ENCODE measurements at regions not wholly inside any gene's neighbourhood (a gene's known extent, or its start where the extent isn't known, plus 50 kb on each side); places are given as distances from the start of the nearest gene placed in this dataset.
"Not testable (repeated sequence)": the region's sequence is repeated elsewhere in the genome, so short reads cannot be mapped to it uniquely, and the experiment has no call there.

- no peaks in the 10 kb centered on the region for H3K4me1 ChIP-seq (ENCODE audit: control insufficient read depth in 1 of 2, insufficient read depth in 2 of 2, low read length in 2 of 2)
- H3K4me3 ChIP-seq (ENCODE audit: low read depth in 1 of 2, low read length in 2 of 2): no peak overlapping the region
- H3K9me3 ChIP-seq (ENCODE audit: control insufficient read depth in 1 of 2, low read length in 2 of 2): no peaks in the 10 kb centered on the region
- H3K36me3 ChIP-seq (ENCODE audit: control insufficient read depth in 1 of 2, insufficient read depth in 2 of 2, low read length in 2 of 2): no peaks in the 10 kb centered on the region
- H3K27ac ChIP-seq (ENCODE audit: low read depth, low read length): no peak overlapping the region
- no peak overlapping the region for H3K9ac ChIP-seq (ENCODE audit: low read depth in 1 of 2, low read length in 2 of 2)
- H3K27me3 ChIP-seq (ENCODE audit: control insufficient read depth in 1 of 2, insufficient read depth in 2 of 2, low read length in 2 of 2): no peaks in the 10 kb centered on the region
Observed at GRCh38 chr13:84810781-84811180, 928.5 kb upstream of the SLITRK1 start.

- Histone ChIP-seq H3K4me3 (ENCODE audit: low read depth in 1 of 2, low read length in 2 of 2) (no peak overlapping the region), H3K27ac (ENCODE audit: low read depth, low read length) (no peak overlapping the region), H3K9ac (ENCODE audit: low read depth in 1 of 2, low read length in 2 of 2) (no peak overlapping the region), H3K9me3 (ENCODE audit: control insufficient read depth in 1 of 2, low read length in 2 of 2) (no peaks in the 10 kb centered on the region), H3K36me3 (ENCODE audit: control insufficient read depth in 1 of 2, insufficient read depth in 2 of 2, low read length in 2 of 2) (no peaks in the 10 kb centered on the region), H3K27me3 (ENCODE audit: control insufficient read depth in 1 of 2, insufficient read depth in 2 of 2, low read length in 2 of 2) (no peaks in the 10 kb centered on the region), H3K4me1 (ENCODE audit: control insufficient read depth in 1 of 2, insufficient read depth in 2 of 2, low read length in 2 of 2) (no peaks in the 10 kb centered on the region)
Observed at GRCh38 chr13:84802073-84802472, 919.8 kb upstream of the SLITRK1 start.

- peaks cover 0 to 7% of the 10 kb centered on the region in 2 donors for H3K9me3 ChIP-seq (ENCODE audit: control insufficient read depth in 1 of 2, low read length in 2 of 2)
- H3K27me3 ChIP-seq (ENCODE audit: control insufficient read depth in 1 of 2, insufficient read depth in 2 of 2, low read length in 2 of 2): no peaks in the 10 kb centered on the region
- no peaks in the 10 kb centered on the region for H3K36me3 ChIP-seq (ENCODE audit: control insufficient read depth in 1 of 2, insufficient read depth in 2 of 2, low read length in 2 of 2)
- H3K9ac ChIP-seq (ENCODE audit: low read depth in 1 of 2, low read length in 2 of 2): no peak overlapping the region
- no peaks in the 10 kb centered on the region for H3K4me1 ChIP-seq (ENCODE audit: control insufficient read depth in 1 of 2, insufficient read depth in 2 of 2, low read length in 2 of 2)
- no peak overlapping the region for H3K27ac ChIP-seq (ENCODE audit: low read depth, low read length)
- H3K4me3 ChIP-seq (ENCODE audit: low read depth in 1 of 2, low read length in 2 of 2): no peak overlapping the region
Observed at GRCh38 chr13:84784443-84785153, 902.3 kb upstream of the SLITRK1 start.

- H3K9me3 ChIP-seq (ENCODE audit: control insufficient read depth in 1 of 2, low read length in 2 of 2): no peaks in the 10 kb centered on the region
- no peaks in the 10 kb centered on the region for H3K4me1 ChIP-seq (ENCODE audit: control insufficient read depth in 1 of 2, insufficient read depth in 2 of 2, low read length in 2 of 2)
- no peaks in the 10 kb centered on the region for H3K36me3 ChIP-seq (ENCODE audit: control insufficient read depth in 1 of 2, insufficient read depth in 2 of 2, low read length in 2 of 2)
- H3K4me3 ChIP-seq (ENCODE audit: low read depth in 1 of 2, low read length in 2 of 2): no peak overlapping the region
- no peak overlapping the region for H3K9ac ChIP-seq (ENCODE audit: low read depth in 1 of 2, low read length in 2 of 2)
- no peaks in the 10 kb centered on the region for H3K27me3 ChIP-seq (ENCODE audit: control insufficient read depth in 1 of 2, insufficient read depth in 2 of 2, low read length in 2 of 2)
- no peak overlapping the region for H3K27ac ChIP-seq (ENCODE audit: low read depth, low read length)
Observed at GRCh38 chr13:84777316-84777715, 895.0 kb upstream of the SLITRK1 start.

- Histone ChIP-seq H3K36me3 (ENCODE audit: control insufficient read depth in 1 of 2, insufficient read depth in 2 of 2, low read length in 2 of 2) (no peaks in the 10 kb centered on the region), H3K27ac (ENCODE audit: low read depth, low read length) (no peak overlapping the region)
Observed at GRCh38 chr13:84776593-84776992, 894.3 kb upstream of the SLITRK1 start.

GRCh38 chr13:84775920-84776319 lies 893.6 kb upstream of the SLITRK1 start:
- H3K9ac ChIP-seq (ENCODE audit: low read depth in 1 of 2, low read length in 2 of 2); H3K4me1 ChIP-seq (ENCODE audit: control insufficient read depth in 1 of 2, insufficient read depth in 2 of 2, low read length in 2 of 2); H3K27ac ChIP-seq (ENCODE audit: low read depth, low read length); H3K9me3 ChIP-seq (ENCODE audit: control insufficient read depth in 1 of 2, low read length in 2 of 2); H3K27me3 ChIP-seq (ENCODE audit: control insufficient read depth in 1 of 2, insufficient read depth in 2 of 2, low read length in 2 of 2); H3K36me3 ChIP-seq (ENCODE audit: control insufficient read depth in 1 of 2, insufficient read depth in 2 of 2, low read length in 2 of 2); H3K4me3 ChIP-seq (ENCODE audit: low read depth in 1 of 2, low read length in 2 of 2): not testable (repeated sequence)

More at GRCh38 chr13:84776593-84776992, 894.3 kb upstream of the SLITRK1 start:
- Histone ChIP-seq H3K4me3 (ENCODE audit: low read depth in 1 of 2, low read length in 2 of 2) (no peak overlapping the region), H3K9me3 (ENCODE audit: control insufficient read depth in 1 of 2, low read length in 2 of 2) (no peaks in the 10 kb centered on the region), H3K9ac (ENCODE audit: low read depth in 1 of 2, low read length in 2 of 2) (no peak overlapping the region), H3K27me3 (ENCODE audit: control insufficient read depth in 1 of 2, insufficient read depth in 2 of 2, low read length in 2 of 2) (no peaks in the 10 kb centered on the region), H3K4me1 (ENCODE audit: control insufficient read depth in 1 of 2, insufficient read depth in 2 of 2, low read length in 2 of 2) (no peaks in the 10 kb centered on the region)

GRCh38 chr13:84774111-84774510 lies 891.8 kb upstream of the SLITRK1 start:
- Histone ChIP-seq H3K9me3 (ENCODE audit: control insufficient read depth in 1 of 2, low read length in 2 of 2) (no peaks in the 10 kb centered on the region), H3K36me3 (ENCODE audit: control insufficient read depth in 1 of 2, insufficient read depth in 2 of 2, low read length in 2 of 2) (no peaks in the 10 kb centered on the region), H3K9ac (ENCODE audit: low read depth in 1 of 2, low read length in 2 of 2) (no peak overlapping the region), H3K27ac (ENCODE audit: low read depth, low read length) (no peak overlapping the region), H3K27me3 (ENCODE audit: control insufficient read depth in 1 of 2, insufficient read depth in 2 of 2, low read length in 2 of 2) (no peaks in the 10 kb centered on the region), H3K4me1 (ENCODE audit: control insufficient read depth in 1 of 2, insufficient read depth in 2 of 2, low read length in 2 of 2) (no peaks in the 10 kb centered on the region), H3K4me3 (ENCODE audit: low read depth in 1 of 2, low read length in 2 of 2) (no peak overlapping the region)

GRCh38 chr13:84760956-84761355 lies 878.7 kb upstream of the SLITRK1 start:
- Histone ChIP-seq H3K9me3 (ENCODE audit: control insufficient read depth in 1 of 2, low read length in 2 of 2) (no peaks in the 10 kb centered on the region), H3K36me3 (ENCODE audit: control insufficient read depth in 1 of 2, insufficient read depth in 2 of 2, low read length in 2 of 2) (no peaks in the 10 kb centered on the region), H3K9ac (ENCODE audit: low read depth in 1 of 2, low read length in 2 of 2) (no peak overlapping the region), H3K27me3 (ENCODE audit: control insufficient read depth in 1 of 2, insufficient read depth in 2 of 2, low read length in 2 of 2) (no peaks in the 10 kb centered on the region), H3K4me3 (ENCODE audit: low read depth in 1 of 2, low read length in 2 of 2) (no peak overlapping the region), H3K27ac (ENCODE audit: low read depth, low read length) (no peak overlapping the region), H3K4me1 (ENCODE audit: control insufficient read depth in 1 of 2, insufficient read depth in 2 of 2, low read length in 2 of 2) (no peaks in the 10 kb centered on the region)

GRCh38 chr13:84749126-84749525 lies 866.9 kb upstream of the SLITRK1 start:
- no peaks in the 10 kb centered on the region for H3K27me3 ChIP-seq (ENCODE audit: control insufficient read depth in 1 of 2, insufficient read depth in 2 of 2, low read length in 2 of 2)

GRCh38 chr13:84745051-84745551 lies 862.8 kb upstream of the SLITRK1 start:
- Histone ChIP-seq H3K27me3 (ENCODE audit: control insufficient read depth in 1 of 2, insufficient read depth in 2 of 2, low read length in 2 of 2) (no peaks in the 10 kb centered on the region), H3K4me1 (ENCODE audit: control insufficient read depth in 1 of 2, insufficient read depth in 2 of 2, low read length in 2 of 2) (no peaks in the 10 kb centered on the region), H3K4me3 (ENCODE audit: low read depth in 1 of 2, low read length in 2 of 2) (no peak overlapping the region), H3K27ac (ENCODE audit: low read depth, low read length) (no peak overlapping the region), H3K36me3 (ENCODE audit: control insufficient read depth in 1 of 2, insufficient read depth in 2 of 2, low read length in 2 of 2) (no peaks in the 10 kb centered on the region), H3K9me3 (ENCODE audit: control insufficient read depth in 1 of 2, low read length in 2 of 2) (no peaks in the 10 kb centered on the region), H3K9ac (ENCODE audit: low read depth in 1 of 2, low read length in 2 of 2) (no peak overlapping the region)

More at GRCh38 chr13:84749126-84749525, 866.9 kb upstream of the SLITRK1 start:
- no peaks in the 10 kb centered on the region for H3K36me3 ChIP-seq (ENCODE audit: control insufficient read depth in 1 of 2, insufficient read depth in 2 of 2, low read length in 2 of 2)
- H3K27ac ChIP-seq (ENCODE audit: low read depth, low read length): no peak overlapping the region
- no peaks in the 10 kb centered on the region for H3K4me1 ChIP-seq (ENCODE audit: control insufficient read depth in 1 of 2, insufficient read depth in 2 of 2, low read length in 2 of 2)
- H3K9ac ChIP-seq (ENCODE audit: low read depth in 1 of 2, low read length in 2 of 2): no peak overlapping the region
- H3K9me3 ChIP-seq (ENCODE audit: control insufficient read depth in 1 of 2, low read length in 2 of 2): no peaks in the 10 kb centered on the region
- H3K4me3 ChIP-seq (ENCODE audit: low read depth in 1 of 2, low read length in 2 of 2): no peak overlapping the region

All from duodenal mucosa (tissue), 2 donors.